ENCODE measurements at regions not wholly inside any gene's neighbourhood (a gene's known extent, or its start where the extent isn't known, plus 50 kb on each side); places are given as distances from the start of the nearest gene placed in this dataset.

GRCh38 chr5:158268286-158268685 is 409.3 kb upstream of the CLINT1 start:
- TF ChIP-seq POLR2AphosphoS5 (IDR thresholded peaks at IDR 0.05; ENCODE audit: low read depth, low read length) = no peak
- no peak for TF ChIP-seq POLR2A (IDR thresholded peaks at IDR 0.05; ENCODE audit: low read depth, low read length)

All from GM12892 (cell line).